Ovary (tissue), 7 donors: ENCODE measurements at regions not wholly inside any gene's neighbourhood (a gene's known extent, or its start where the extent isn't known, plus 50 kb on each side); places are given as distances from the start of the nearest gene placed in this dataset.

Experiments
- DNase-seq, 5 donors: peaks; one replicate each; pipeline ENCODE4 v3.0.0-alpha.2; 2019 to 2020
- H3K27ac ChIP-seq, 2 donors: fragments of 200-600 bp; one replicate each; pipeline versions ENCODE4 v1.5.1 to v1.8.0; 2019 to 2022
- H3K27me3 ChIP-seq: fragments of 200-600 bp; one replicate; pipeline ENCODE4 v1.8.0; 2022
- H3K36me3 ChIP-seq: fragments of 200-600 bp; sonication (generic); one replicate; pipeline ENCODE4 v1.5.1; 2019
- H3K4me1 ChIP-seq: one replicate; pipeline ENCODE4 v1.8.1; 2013; ENCODE audit warnings: mild to moderate bottlenecking, moderate library complexity; ENCODE audit not compliant: insufficient read depth
- H3K4me3 ChIP-seq: fragments of 200-600 bp; sonication (generic); one replicate; pipeline ENCODE4 v1.5.1; 2017
- H3K9me3 ChIP-seq, 2 donors: fragments of 200-600 bp in 1 of 2; sonication (generic) in 1 of 2; one replicate each; pipeline versions ENCODE4 v1.5.1 to v1.8.1; 2013 to 2019; ENCODE audit warnings: mild to moderate bottlenecking in 1 of 2, moderate library complexity in 1 of 2
- CTCF ChIP-seq, 3 donors: fragments of 450-650 bp in 2 of 3; fragments of 200-600 bp in 1 of 3; IDR thresholded peaks; one replicate each; pipeline versions ENCODE4 v1.5.1 to v1.8.0; 2016 to 2022; ENCODE audit warnings: antibody characterized with exemption in 3 of 3, mild to moderate bottlenecking in 1 of 3
- EP300 ChIP-seq: sonication (generic); formaldehyde crosslinking; IDR thresholded peaks from one replicate; pipeline ENCODE4 v1.6.1; 2017; ENCODE audit warnings: antibody characterized with exemption
- POLR2A ChIP-seq: fragments of 450-650 bp; IDR thresholded peaks from one replicate; pipeline ENCODE4 v1.6.1; 2017; ENCODE audit warnings: antibody characterized with exemption, mild to moderate bottlenecking, moderate library complexity
- WGBS, 3 donors: extraction: QIAGEN DNeasy Blood & Tissue Kit in 1 of 3; methylation state at CpG; one replicate each; pipeline versions ENCODE4 v1.1.5 to v1.1.7; 2013 to 2017; 5-methylcytosine and 5-hydroxymethylcytosine counted together
- intact Hi-C, 4 donors: fragments of 100-400 bp; cut with DNase I; formaldehyde crosslinking; loops; one replicate each; pipeline versions ENCODE4 v1.11.0 to v1.15.1; 2022 to 2023
- donor health status: DM: no; HTN: no; CAD: no; lungs with moderate emphysema.
- donor health status: DM: no; HTN: no; CAD: no.
- donor health status: Bipolar disorder and iron deficiency.
- donor health status: DM: no; HTN: no; CAD: no.
- donor health status: DM: yes; HTN: yes; CAD: no.

GRCh38 chr4:165627548-165627947 is 245.5 kb upstream of the TLL1 start:
- 72 to 78% (median 74%) methylated on average over 5 of the region's 5 CpGs for WGBS, 3 donors
- intact Hi-C loops = no loop called here
- H3K27ac ChIP-seq = no peak overlapping the region
- H3K4me3 ChIP-seq = no peak overlapping the region
- TF ChIP-seq POLR2A (no peak), CTCF (IDR thresholded peaks at IDR 0.05) (no peak), EP300 (no peak)
- DNase-seq = no peak
- H3K4me1 ChIP-seq = no peaks in the 10 kb centered on the region
- no peaks in the 10 kb centered on the region for H3K36me3 ChIP-seq
- no peaks in the 10 kb centered on the region for H3K9me3 ChIP-seq
- H3K27me3 ChIP-seq = no peaks in the 10 kb centered on the region

- no peak for DNase-seq
- TF ChIP-seq POLR2A (no peak), CTCF (IDR thresholded peaks at IDR 0.05) (no peak), EP300 (no peak)
- Histone ChIP-seq H3K4me3 (no peak overlapping the region), H3K9me3 (no peaks in the 10 kb centered on the region), H3K27ac (no peak overlapping the region), H3K4me1 (no peaks in the 10 kb centered on the region), H3K27me3 (no peaks in the 10 kb centered on the region), H3K36me3 (no peaks in the 10 kb centered on the region)
- WGBS, 3 donors = 81 to 90% (median 87%) methylated on average over 3 of the region's 3 CpGs
- intact Hi-C loops = no loop called here
These were observed 244.5 kb upstream of the TLL1 start for GRCh38 chr4:165628572-165628971.

- H3K36me3 ChIP-seq = no peaks in the 10 kb centered on the region
- DNase-seq = no peak
- no peak overlapping the region for H3K27ac ChIP-seq
- H3K4me3 ChIP-seq = no peak overlapping the region
- no peaks in the 10 kb centered on the region for H3K4me1 ChIP-seq
- TF ChIP-seq EP300 (no peak), CTCF (IDR thresholded peaks at IDR 0.05) (no peak), POLR2A (no peak)
- intact Hi-C loops = no loop called here
- no peaks in the 10 kb centered on the region for H3K9me3 ChIP-seq
- no peaks in the 10 kb centered on the region for H3K27me3 ChIP-seq
These were observed 242.4 kb upstream of the TLL1 start for GRCh38 chr4:165630671-165631070.

GRCh38 chr4:165631208-165631894 is 241.7 kb upstream of the TLL1 start:
- DNase-seq = no peak
- H3K36me3 ChIP-seq = no peaks in the 10 kb centered on the region
- no peaks in the 10 kb centered on the region for H3K27me3 ChIP-seq
- no peaks in the 10 kb centered on the region for H3K9me3 ChIP-seq
- no peak overlapping the region for H3K4me3 ChIP-seq
- no peak overlapping the region for H3K27ac ChIP-seq
- no peak for TF ChIP-seq POLR2A
- no peak for TF ChIP-seq CTCF (IDR thresholded peaks at IDR 0.05)
- no peak for TF ChIP-seq EP300
- 67 to 76% (median 73%) methylated on average over 3 of the region's 3 CpGs for WGBS, 3 donors
- H3K4me1 ChIP-seq = no peaks in the 10 kb centered on the region
- intact Hi-C loops = no loop called here
